HG02943 (cell line): ENCODE measurements at regions not wholly inside any gene's neighbourhood (a gene's known extent, or its start where the extent isn't known, plus 50 kb on each side); places are given as distances from the start of the nearest gene placed in this dataset.

Experiments used
- ATAC-seq: cut with Tn5 transposase; IDR thresholded peaks from one replicate; pipeline ENCODE4 v1.9.1; 2021; ENCODE audit warnings: mild to moderate bottlenecking, low read depth, moderate library complexity; ENCODE audit not compliant: unreplicated experiment

DNA sequence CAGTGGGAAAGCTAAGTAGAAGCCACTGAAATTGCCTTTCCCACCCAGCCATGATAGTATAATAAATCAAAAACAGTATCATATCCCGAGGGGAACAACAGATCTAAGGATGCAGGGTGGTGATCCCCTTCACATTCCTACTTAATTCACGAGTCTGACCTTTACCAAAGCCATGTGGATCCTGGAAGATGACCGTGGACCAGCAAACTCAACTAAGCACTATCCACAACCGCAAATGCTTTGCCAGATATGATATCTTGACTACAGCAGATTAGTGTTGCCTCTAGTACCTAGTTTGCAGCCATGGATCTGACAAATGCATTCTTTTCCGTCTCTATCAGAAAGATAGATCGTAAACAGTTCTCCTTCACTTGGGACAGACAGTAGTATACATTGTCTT lies 67.3 kb upstream of the IL6 start:
- no peak for ATAC-seq

DNA sequence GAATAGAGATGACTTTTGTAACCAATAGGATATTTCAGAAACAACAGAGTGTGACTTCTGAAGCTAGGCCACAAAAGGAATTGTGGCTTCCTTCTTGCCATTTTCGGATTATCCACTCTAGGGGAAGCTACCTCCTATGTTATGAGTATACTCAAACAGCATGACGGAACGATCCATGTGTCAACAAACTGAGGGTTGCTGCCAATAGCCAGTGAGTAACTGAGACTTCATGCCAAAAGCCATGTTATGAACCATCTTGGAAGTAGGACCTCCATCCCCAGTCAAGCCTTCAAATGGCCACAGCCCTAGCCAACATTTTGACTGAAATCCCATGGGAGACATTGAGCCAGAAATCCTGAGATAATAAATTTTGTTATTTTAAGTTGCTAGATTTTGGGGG lies 69.0 kb upstream of the IL6 start:
- ATAC-seq, result no peak

DNA sequence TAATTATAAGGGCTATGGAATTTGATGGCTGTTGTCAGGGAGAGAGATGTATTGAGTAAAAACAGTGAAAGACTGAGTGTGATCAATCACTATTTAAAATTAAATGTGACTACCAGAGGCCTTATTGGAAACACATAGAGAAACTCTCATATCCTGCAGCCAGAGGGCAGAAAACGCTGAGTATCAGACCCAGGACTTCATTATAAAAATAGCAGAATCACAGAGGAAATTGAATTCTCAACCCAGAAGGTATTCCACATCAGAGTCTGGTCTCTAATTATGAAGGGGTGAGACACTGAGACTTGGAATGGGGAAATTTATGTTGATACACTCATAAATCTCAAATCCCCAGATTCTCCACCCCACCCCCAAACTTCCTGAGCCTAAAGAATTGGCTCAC lies 69.5 kb upstream of the IL6 start:
- ATAC-seq, result no peak

DNA sequence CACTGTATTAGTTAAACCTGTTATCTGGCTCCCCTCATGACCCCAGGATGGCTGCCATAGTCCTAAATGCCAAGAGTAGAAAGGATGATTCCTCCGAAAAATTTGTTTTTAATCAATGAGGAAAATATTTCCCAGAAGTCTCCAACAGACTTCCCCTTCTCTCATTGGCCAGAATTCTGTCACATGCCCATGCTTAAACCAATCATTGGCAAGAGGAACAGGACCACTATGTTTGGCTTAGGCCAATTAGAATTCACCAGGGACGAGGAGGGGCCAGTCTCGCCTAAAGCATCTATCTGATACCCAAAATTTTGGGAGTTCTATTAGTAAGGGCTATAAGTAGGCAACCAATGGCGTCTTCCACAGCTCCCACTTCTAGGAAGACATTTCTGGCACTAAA lies 71.2 kb upstream of the IL6 start:
- ATAC-seq, result no peak

DNA sequence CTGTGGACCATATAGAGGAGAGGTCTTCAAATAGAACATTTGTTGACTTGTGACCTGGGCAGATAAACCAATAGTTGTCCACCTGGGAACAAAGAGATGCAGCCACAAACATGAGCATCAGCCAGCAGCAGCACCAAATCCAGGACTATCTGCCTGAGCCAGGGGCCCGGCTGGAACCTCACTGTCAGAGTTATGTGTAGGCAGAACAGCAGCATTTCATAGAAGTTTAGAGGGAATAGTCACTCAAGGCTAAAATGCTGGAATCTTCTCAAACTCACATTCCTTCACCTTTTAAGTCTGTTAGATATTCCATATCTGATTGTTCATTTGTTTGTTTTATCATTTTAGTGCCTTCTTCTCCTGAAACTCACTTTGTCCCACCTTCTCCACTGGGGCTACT lies 72.2 kb upstream of the IL6 start:
- ATAC-seq, result no peak

DNA sequence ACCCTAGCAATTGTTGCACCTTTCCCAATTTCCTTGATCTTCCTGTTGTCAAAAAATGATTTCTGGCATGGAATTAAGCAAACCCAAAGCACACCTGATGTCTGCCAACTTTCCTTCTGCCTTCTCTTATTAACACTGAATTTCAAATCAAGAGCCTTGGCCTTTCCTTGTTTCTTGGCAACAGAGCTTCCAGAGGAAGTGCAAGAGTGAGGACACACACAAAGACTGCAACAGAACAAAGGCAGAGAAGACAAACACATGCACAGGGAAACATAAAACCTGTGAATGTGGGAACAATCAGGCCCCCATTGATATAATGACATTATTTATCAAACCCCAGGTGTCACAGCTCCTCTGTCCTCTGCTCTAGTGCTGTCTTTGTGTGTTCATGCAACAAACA lies 73.0 kb upstream of the IL6 start:
- ATAC-seq, result no peak

DNA sequence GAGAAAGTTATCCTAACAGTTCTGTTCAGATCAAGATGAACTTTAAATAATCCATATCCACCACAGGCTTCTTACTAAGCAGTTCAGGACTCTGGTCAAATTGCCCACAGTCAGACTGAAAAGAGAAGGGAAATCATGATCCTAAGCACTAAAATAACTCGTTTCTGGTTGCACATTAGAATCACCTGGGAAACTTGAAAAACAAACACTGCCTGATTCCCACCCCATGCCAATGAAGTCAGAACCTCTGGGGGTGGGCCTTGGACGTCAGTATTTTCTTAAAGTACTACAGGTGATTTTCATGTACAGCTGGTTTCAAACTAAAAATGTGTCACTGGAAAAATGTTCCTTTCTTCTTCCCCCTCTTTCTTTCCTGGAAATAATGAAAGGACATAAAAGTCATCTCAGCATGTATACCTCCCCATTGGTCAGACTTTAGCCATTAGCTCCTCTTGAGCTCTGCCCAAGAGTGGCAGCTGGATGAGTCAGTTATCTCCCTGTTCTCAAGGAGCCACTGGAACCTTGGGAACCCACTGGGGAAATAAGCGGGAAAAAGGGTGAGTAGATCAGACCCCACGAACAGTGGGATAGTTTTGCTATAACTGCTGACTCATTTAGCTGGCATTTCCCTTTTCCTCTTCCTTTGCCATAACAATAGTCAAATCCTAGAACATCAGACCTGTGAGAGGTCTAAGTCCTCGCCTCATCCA lies 75.3 kb upstream of the IL6 start:
- no peak for ATAC-seq

DNA sequence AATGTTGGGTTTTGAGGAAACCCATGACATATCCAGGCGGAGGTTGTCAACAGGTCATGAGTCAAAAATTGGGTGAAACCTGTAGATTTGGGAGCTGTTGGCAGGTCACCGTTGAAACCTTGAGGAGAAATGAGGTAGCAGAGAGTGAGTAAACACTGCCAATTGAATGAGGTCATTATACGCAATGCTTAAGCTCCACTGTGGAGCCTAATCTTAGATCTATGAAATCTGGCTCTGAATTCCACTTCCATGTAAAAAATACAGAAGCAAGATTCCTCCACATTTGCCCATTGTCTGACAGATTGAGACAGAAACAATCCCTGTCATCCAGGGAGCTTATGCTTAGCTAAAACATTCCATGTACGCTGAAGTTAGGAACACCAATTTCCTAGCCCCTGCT lies 76.0 kb upstream of the IL6 start:
- no peak for ATAC-seq

DNA sequence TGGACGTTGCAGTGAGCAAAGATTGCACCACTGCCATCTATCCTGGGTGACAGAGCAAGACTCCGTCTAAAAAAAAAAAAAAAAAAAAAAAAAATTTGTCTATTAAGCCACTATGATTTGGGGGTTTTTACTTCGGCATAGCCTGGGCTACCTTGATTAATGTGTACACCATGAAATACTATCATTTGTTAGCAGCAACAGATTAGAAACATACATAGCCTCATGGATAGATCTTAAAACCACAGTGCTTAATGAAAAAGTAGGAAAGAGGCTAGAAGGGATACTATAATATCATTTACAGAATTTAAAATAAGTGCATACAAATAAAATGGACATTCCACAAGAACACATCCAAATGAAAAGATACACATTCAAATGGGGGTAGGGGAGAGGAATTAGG lies 77.3 kb upstream of the IL6 start:
- no peak for ATAC-seq

DNA sequence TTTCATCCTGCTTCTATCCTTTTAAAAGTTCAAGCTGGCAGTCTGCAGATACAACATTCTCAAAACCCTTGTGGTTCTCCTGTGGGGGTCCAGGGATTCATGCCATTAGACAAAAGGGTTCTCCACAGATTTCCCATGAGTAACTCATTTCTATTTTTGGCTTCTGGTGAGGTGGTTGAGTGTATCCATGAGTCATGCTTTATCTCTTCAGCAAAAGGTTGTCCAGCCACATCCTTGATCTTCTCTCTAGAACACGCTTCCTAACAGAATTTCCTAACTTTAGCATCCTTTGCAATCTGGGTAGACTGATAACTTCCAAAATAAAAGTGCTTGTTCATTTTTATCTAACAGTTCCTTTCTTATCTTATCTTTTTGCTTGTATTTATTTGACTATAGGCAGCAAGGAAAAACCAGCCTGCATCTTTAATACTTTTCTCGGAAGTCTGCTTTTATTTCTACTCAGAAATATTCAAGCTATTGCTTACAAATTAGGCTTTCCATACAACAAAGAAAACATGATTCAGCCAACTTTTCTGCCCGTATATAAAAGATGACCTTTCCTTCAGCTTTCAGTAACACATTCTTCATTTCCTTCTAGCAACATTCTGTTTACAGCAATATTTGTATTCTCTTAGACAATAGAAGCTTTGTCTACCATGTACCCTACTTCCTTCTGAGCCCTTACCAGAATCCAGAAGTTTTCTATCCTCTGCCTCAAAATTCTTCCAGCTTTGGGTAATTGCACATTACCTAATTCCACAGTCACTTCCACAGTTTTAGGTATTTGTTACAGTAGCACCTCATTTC lies 79.3 kb upstream of the IL6 start:
- ATAC-seq, result no peak

DNA sequence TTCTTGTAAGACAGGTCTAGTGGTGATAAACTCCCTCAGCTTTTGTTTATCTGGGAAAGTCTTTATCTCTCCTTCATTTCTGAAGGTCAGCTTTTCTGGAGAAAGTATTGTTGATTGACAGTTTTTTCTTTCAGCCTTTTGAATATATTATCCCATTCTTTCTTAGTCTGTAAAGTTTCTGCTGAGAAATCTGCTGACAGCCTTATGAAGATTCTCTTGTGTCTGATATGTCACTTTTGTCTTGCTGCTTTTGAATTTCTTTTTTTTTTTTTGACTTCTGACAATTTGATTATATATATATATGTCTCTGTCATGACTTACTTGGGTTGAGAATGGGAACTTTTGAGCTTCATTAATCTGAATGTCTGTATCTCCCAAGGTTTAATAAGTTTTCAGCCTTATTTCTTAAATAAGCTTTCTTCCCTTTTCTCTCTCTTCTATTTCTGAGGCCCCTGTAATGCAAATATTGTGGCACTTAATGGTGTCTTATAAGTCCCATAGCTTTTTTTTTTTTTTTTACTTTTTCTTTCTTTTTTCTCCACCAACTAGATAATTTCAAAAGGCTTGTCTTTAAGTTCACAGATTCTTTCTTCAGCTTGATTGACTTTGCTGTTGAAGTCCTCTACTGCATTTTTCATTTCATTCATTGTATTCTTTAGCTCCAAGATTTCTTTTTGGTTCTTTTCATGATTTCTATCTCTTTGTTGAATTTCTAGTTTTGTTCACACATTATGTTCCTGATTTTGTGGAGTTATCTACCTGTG lies 81.4 kb upstream of the IL6 start:
- ATAC-seq, result no peak

DNA sequence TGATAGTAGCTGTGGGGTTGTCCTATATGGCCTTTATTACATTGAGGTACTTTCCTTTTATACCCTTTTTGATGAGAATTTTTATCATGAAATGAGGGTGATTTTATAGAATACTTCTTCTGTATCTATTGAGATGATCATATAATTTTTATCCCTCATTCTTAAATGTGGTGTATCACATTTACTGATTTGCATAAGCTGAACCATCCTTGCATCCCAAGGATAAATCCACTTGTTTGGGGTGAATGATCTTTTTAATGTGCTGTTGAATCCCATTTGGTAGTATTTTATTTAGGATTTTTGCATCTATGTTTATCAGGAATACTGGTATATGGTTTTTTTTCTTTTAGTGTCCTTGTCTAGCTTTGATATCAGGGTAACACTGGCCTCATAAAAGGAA lies 84.5 kb upstream of the IL6 start:
- ATAC-seq, result no peak

DNA sequence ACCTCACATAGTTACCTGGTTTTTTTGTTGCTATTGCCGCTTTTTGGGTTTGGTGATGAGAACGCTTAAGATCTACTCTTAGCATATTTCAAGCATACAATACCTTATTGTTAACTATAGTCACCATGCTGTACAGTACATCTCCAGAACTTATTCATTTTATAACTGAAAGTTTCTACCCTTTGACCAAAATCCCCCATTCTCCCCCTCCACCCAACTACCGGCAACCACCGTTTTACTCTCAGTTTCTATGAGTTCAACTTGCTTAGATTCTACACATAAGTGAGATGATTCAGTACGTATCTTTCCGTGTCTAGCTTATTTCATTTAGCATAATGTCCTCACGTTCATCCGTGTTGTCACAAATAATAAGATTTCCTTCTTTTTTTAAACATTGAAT lies 86.7 kb upstream of the IL6 start:
- peak; percentile 93 for ATAC-seq

DNA sequence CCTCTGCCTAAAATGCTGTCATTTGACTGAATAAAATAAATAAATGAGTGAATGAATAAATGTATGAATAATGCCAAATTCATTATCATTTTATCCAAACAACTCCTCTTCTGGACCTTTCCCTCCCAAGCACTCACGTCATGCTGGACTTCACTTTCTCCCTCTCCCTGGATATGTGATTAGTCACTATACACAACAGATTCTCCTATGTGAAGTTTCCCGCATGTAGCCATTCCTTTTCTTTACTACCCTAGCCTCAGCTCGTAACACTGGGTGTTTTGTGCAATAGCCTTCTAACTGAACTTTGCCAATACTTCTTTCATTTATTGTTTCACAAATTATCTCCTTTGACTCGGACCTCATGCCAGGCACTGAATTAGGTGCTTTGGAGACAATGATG lies 87.6 kb upstream of the IL6 start:
- no peak for ATAC-seq

DNA sequence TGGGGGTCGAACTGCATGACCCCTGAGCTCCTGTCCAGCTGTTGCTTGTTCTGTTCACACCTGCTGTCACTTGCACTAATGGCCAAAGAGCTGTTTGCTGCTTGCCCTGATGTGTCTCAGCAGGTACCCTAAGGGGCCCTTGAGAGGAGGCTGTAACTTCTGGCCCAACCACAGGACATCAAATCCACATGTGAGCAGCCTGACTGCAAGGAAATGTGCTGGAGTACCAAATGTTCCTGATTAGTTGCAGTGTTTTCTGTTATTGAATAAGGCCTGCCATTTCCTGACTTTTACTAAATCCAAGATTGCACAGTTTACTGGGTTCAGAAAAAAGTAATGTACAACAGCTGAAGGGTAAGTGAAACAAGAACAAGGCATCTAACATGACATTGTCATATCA lies 91.7 kb upstream of the IL6 start:
- ATAC-seq, result no peak

DNA sequence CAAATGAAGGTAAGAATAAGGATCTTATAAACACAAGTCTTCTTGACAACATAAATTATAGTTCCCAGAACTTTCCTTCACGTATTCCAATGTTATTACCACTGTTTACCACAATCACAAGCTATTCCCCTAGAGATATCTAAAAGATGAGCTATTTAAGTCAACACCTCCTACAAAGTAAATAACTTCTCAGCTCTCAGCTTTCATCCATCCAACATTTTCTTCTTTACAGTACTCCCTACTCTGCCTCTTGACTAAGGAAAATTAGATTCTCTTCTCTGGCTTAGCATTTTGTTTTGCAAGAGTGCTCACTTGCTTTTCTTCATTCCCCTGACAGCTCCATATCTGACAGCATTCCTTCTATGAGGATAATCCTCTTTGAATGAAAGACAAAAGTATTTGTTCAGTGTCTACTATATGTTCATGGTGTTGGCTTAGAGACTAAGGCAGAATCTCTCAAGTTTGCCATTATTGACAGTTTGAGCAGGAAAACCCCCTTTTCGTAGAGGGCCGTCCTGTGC lies 93.0 kb upstream of the IL6 start:
- ATAC-seq, result no peak

DNA sequence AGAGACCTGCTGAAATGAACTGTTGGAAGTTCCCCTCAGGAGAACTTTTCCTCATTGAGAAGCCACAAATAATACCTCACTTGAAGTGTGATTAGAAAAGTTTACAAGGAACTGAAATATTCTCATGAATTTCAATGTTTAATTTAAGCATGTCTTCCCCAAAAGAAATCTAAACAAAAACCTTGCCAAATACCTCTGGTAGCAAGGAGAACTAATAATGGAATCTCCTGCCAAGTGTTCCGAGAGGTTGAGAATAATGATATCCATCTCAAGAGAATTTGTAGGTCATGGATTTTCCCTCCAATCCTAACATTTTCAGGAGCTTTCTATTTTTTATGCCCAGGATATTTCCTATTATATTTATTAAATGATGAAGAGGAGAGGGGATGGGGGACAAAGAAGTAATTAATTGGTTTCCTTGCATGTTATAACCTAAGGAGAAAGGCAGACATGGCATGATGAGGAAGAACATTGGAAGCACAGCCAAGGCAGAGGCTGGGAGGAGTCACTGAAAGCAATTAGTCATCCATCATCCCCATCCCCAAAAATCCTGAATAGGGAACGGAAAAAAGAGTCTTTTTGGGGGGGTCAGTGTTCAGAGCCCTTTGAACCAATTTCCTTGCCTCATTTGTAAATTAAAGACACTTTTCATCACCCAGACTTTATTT lies 93.6 kb upstream of the IL6 start:
- no peak for ATAC-seq

DNA sequence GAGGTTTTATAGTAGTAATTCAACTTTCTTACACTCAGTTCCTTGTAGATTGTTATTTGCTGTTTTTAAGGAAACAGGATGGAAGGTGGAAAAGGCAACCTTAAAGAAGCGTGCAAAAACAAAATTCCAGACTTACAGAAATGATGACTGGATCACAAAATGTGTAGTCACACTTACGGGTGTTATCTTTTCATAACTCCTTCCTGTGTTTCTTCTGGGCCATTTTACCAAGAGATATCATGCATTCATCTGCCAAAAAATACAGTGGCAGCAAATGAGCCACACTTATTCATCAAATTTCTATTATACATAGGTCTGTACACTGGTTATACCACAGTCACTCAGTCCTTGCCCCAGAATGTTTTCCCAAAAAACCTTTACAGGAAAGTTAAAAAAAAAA lies 94.3 kb upstream of the IL6 start:
- no peak for ATAC-seq

DNA sequence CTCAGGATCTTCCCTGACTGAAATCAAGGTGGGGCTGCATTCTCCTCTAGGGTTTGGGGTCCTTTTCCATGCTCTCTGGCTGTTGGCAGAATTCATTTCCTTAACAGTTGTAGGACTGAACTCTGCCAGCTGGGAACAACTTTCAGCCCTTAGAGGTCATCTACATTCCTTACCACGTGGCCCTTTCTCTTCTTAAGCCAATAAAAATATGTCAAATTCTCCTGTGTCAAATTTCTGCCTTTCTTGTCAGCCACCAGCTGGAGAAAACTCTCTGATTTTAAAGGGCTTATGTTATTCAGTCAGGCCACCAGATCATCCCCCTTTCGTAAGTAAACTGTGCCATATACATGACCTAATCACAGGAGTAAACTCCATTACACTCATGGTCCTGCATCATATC lies 95.3 kb upstream of the IL6 start:
- ATAC-seq, result no peak

DNA sequence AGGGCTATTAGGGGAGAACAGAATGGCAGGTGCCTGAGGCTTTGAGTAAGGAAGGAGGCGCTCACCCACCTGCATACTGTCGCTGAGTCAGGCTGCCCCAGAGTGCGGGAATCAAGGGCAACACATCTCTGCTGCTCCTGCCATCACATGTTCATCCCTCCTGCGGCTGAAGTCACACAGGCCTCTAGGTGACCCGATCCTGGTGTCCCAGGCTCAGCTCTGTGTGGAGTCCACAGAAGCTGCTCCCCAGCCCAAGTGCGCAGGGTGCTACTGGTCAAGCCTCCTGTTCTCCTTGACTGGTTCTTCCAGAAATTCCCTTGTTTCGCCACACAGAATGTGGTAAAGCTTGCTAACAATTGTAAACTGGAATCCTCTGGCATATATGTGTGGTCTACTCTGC lies 96.9 kb upstream of the IL6 start:
- ATAC-seq, result no peak

DNA sequence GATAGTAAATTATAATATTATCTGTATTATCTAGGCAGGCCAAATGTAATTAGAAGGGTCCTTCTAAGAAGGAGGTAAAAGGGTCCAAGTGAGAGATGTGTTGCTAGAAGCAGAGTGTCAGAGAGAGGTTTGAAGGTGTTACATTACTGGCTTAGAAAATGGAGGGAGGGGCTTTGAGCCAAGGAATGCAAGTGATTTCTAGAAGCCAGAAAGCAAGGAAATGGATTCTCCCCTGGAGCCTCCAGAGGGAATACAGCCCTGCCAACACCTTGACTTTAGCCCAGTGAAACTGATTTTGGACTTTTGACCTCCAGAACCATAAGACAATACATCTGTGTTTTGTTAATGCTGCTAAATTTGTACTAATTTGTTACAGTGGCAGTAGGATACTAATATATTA lies 97.9 kb upstream of the IL6 start:
- ATAC-seq, result no peak
